ENCODE measurements at regions not wholly inside any gene's neighbourhood (a gene's known extent, or its start where the extent isn't known, plus 50 kb on each side); places are given as distances from the start of the nearest gene placed in this dataset.

DNA sequence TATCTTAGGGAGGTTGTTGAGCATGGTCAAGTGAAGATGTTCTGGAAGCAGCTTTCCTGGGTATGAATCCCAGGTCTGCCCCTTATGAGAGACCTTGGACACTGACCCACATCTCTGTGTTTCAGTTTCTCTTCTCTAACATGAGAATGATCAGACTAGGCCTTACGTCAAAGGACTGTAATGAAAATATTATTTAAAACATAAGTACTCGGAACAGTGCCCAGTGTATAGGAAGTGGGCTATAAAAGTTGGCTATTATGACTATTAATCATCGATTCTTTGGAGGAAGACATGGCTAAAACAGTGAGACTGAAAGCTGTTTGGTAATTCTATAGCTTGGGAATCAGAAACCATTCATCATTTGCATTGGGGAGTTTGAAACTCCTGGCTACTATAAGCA lies 65.3 kb upstream of the MYO10 start:
- no peaks in the 10 kb centered on the region for H3K27me3 ChIP-seq (ENCODE audit: insufficient read depth, insufficient read length)
- no peaks in the 10 kb centered on the region for H3K9me3 ChIP-seq (ENCODE audit: insufficient read depth, low read length)
- TF ChIP-seq ZNF274 (IDR thresholded peaks at IDR 0.05; ENCODE audit: low read depth, low read length) (no peak), YY1 (IDR thresholded peaks at IDR 0.05; ENCODE audit: insufficient read depth, insufficient read length) (no peak), SUZ12 (IDR thresholded peaks at IDR 0.05; ENCODE audit: extremely low read depth, insufficient read depth, insufficient read length) (no peak)
- H3K4me3 ChIP-seq (ENCODE audit: insufficient read length, low read depth) = no peak overlapping the region
- H3K9ac ChIP-seq (ENCODE audit: insufficient read length, low read depth) = no peak overlapping the region
- H3K4me1 ChIP-seq (ENCODE audit: insufficient read depth, insufficient read length) = no peaks in the 10 kb centered on the region
- no peaks in the 10 kb centered on the region for H3K36me3 ChIP-seq (ENCODE audit: insufficient read depth, insufficient read length, low read length)
- no peak for DNase-seq (ENCODE audit: low read depth, low spot score)

GRCh38 chr5:17004441-17005106 lies 68.5 kb upstream of the MYO10 start:
- Histone ChIP-seq H3K36me3 (ENCODE audit: insufficient read depth, insufficient read length, low read length) (no peaks in the 10 kb centered on the region), H3K4me3 (ENCODE audit: insufficient read length, low read depth) (no peak overlapping the region), H3K4me1 (ENCODE audit: insufficient read depth, insufficient read length) (no peaks in the 10 kb centered on the region), H3K27me3 (ENCODE audit: insufficient read depth, insufficient read length) (no peaks in the 10 kb centered on the region), H3K9ac (ENCODE audit: insufficient read length, low read depth) (no peak overlapping the region), H3K9me3 (ENCODE audit: insufficient read depth, low read length) (no peaks in the 10 kb centered on the region)
- DNase-seq (ENCODE audit: low read depth, low spot score) = no peak
- TF ChIP-seq ZNF274 (IDR thresholded peaks at IDR 0.05; ENCODE audit: low read depth, low read length) = no peak
- TF ChIP-seq YY1 (IDR thresholded peaks at IDR 0.05; ENCODE audit: insufficient read depth, insufficient read length) = no peak
- TF ChIP-seq SUZ12 (IDR thresholded peaks at IDR 0.05; ENCODE audit: extremely low read depth, insufficient read depth, insufficient read length) = no peak

DNA sequence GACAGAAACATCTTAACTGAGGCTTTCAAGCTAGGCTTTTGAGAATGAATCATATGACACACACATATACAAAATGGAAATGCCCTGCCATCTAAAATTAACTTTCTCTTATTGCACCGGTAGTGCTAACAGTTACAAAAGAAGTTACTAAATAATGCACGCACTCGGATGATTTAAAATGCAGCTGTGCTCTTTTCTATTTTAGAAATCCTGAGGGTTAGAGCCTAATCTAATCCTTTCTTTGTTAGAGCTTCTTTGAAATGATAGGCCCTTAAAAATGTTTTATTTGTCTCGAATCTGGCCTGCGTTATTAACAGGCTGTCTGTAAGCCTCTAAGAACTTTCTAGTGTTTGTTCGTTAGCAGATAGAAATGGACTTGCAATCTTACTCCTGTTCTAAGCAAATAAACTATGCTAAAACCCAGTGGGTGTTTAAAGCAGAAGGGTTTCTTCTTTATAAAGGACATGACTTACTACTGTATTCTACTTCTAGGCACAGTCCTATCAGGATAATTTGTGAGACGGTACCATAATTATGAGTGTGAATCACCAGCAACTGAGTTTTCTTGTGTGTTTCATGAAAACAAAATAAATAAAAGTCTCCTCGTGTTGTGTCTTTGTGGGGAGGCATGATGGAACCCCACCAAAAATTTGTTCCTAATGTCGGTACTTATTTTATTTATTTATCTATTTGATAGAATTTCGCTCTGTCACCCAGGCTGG lies 69.2 kb upstream of the MYO10 start:
- H3K4me1 ChIP-seq (ENCODE audit: insufficient read depth, insufficient read length) = no peaks in the 10 kb centered on the region
- no peaks in the 10 kb centered on the region for H3K36me3 ChIP-seq (ENCODE audit: insufficient read depth, insufficient read length, low read length)
- H3K9me3 ChIP-seq (ENCODE audit: insufficient read depth, low read length) = no peaks in the 10 kb centered on the region
- H3K9ac ChIP-seq (ENCODE audit: insufficient read length, low read depth) = no peak overlapping the region
- TF ChIP-seq SUZ12 (IDR thresholded peaks at IDR 0.05; ENCODE audit: extremely low read depth, insufficient read depth, insufficient read length) = no peak
- no peak for TF ChIP-seq YY1 (IDR thresholded peaks at IDR 0.05; ENCODE audit: insufficient read depth, insufficient read length)
- no peak for TF ChIP-seq ZNF274 (IDR thresholded peaks at IDR 0.05; ENCODE audit: low read depth, low read length)
- no peak overlapping the region for H3K4me3 ChIP-seq (ENCODE audit: insufficient read length, low read depth)
- no peaks in the 10 kb centered on the region for H3K27me3 ChIP-seq (ENCODE audit: insufficient read depth, insufficient read length)
- DNase-seq (ENCODE audit: low read depth, low spot score) = no peak

- Histone ChIP-seq H3K9me3 (ENCODE audit: insufficient read depth, low read length) (no peaks in the 10 kb centered on the region), H3K36me3 (ENCODE audit: insufficient read depth, insufficient read length, low read length) (no peaks in the 10 kb centered on the region), H3K9ac (ENCODE audit: insufficient read length, low read depth) (no peak overlapping the region), H3K27me3 (ENCODE audit: insufficient read depth, insufficient read length) (no peaks in the 10 kb centered on the region), H3K4me1 (ENCODE audit: insufficient read depth, insufficient read length) (no peaks in the 10 kb centered on the region), H3K4me3 (ENCODE audit: insufficient read length, low read depth) (no peak overlapping the region)
- TF ChIP-seq SUZ12 (IDR thresholded peaks at IDR 0.05; ENCODE audit: extremely low read depth, insufficient read depth, insufficient read length) (no peak), YY1 (IDR thresholded peaks at IDR 0.05; ENCODE audit: insufficient read depth, insufficient read length) (no peak), ZNF274 (IDR thresholded peaks at IDR 0.05; ENCODE audit: low read depth, low read length) (no peak)
- DNase-seq (ENCODE audit: low read depth, low spot score) = no peak
These were observed 76.2 kb upstream of the MYO10 start for GRCh38 chr5:17012289-17012688.

DNA sequence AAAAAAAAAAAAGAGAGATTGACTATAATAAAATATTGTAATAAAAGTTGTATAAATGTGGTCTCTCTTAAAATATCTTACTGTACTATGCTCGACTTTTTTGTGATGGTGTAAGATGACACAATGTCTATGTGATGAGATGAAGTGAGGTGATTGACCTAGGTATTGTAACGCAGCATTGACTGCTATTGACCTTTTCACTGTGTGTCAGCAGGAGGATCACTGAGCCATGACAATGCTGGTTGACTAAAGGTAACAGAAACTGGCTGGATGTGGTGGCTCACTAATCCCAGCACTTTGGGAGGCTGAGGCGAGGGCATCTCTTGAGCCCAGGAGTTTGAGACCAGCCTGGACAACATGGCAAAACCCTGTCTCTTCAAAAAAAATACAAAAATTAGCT lies 78.6 kb upstream of the MYO10 start:
- no peak for TF ChIP-seq SUZ12 (IDR thresholded peaks at IDR 0.05; ENCODE audit: extremely low read depth, insufficient read depth, insufficient read length)
- TF ChIP-seq YY1 (IDR thresholded peaks at IDR 0.05; ENCODE audit: insufficient read depth, insufficient read length) = no peak
- no peak for TF ChIP-seq ZNF274 (IDR thresholded peaks at IDR 0.05; ENCODE audit: low read depth, low read length)
- no peak for DNase-seq (ENCODE audit: low read depth, low spot score)

GRCh38 chr5:17018871-17019270 lies 82.8 kb upstream of the MYO10 start:
- H3K36me3 ChIP-seq (ENCODE audit: insufficient read depth, insufficient read length, low read length) = no peaks in the 10 kb centered on the region
- no peak for DNase-seq (ENCODE audit: low read depth, low spot score)
- no peaks in the 10 kb centered on the region for H3K4me1 ChIP-seq (ENCODE audit: insufficient read depth, insufficient read length)
- H3K9me3 ChIP-seq (ENCODE audit: insufficient read depth, low read length) = no peaks in the 10 kb centered on the region
- TF ChIP-seq ZNF274 (IDR thresholded peaks at IDR 0.05; ENCODE audit: low read depth, low read length) (no peak), SUZ12 (IDR thresholded peaks at IDR 0.05; ENCODE audit: extremely low read depth, insufficient read depth, insufficient read length) (no peak), YY1 (IDR thresholded peaks at IDR 0.05; ENCODE audit: insufficient read depth, insufficient read length) (no peak)
- H3K9ac ChIP-seq (ENCODE audit: insufficient read length, low read depth) = no peak overlapping the region
- H3K4me3 ChIP-seq (ENCODE audit: insufficient read length, low read depth) = no peak overlapping the region
- no peaks in the 10 kb centered on the region for H3K27me3 ChIP-seq (ENCODE audit: insufficient read depth, insufficient read length)

More for the DNA sequence above, 78.6 kb upstream of the MYO10 start:
- Histone ChIP-seq H3K9ac (ENCODE audit: insufficient read length, low read depth) (no peak overlapping the region), H3K4me3 (ENCODE audit: insufficient read length, low read depth) (no peak overlapping the region), H3K4me1 (ENCODE audit: insufficient read depth, insufficient read length) (no peaks in the 10 kb centered on the region), H3K27me3 (ENCODE audit: insufficient read depth, insufficient read length) (no peaks in the 10 kb centered on the region), H3K9me3 (ENCODE audit: insufficient read depth, low read length) (no peaks in the 10 kb centered on the region), H3K36me3 (ENCODE audit: insufficient read depth, insufficient read length, low read length) (no peaks in the 10 kb centered on the region)

GRCh38 chr5:17019324-17019723 lies 83.2 kb upstream of the MYO10 start:
- DNase-seq (ENCODE audit: low read depth, low spot score) = no peak
- Histone ChIP-seq H3K4me1 (ENCODE audit: insufficient read depth, insufficient read length) (no peaks in the 10 kb centered on the region), H3K27me3 (ENCODE audit: insufficient read depth, insufficient read length) (no peaks in the 10 kb centered on the region), H3K36me3 (ENCODE audit: insufficient read depth, insufficient read length, low read length) (no peaks in the 10 kb centered on the region), H3K4me3 (ENCODE audit: insufficient read length, low read depth) (no peak overlapping the region), H3K9me3 (ENCODE audit: insufficient read depth, low read length) (no peaks in the 10 kb centered on the region), H3K9ac (ENCODE audit: insufficient read length, low read depth) (no peak overlapping the region)
- TF ChIP-seq ZNF274 (IDR thresholded peaks at IDR 0.05; ENCODE audit: low read depth, low read length) (no peak), SUZ12 (IDR thresholded peaks at IDR 0.05; ENCODE audit: extremely low read depth, insufficient read depth, insufficient read length) (no peak), YY1 (IDR thresholded peaks at IDR 0.05; ENCODE audit: insufficient read depth, insufficient read length) (no peak)
